Left ventricle myocardium inferior (tissue), 1 donor: ENCODE measurements at regions not wholly inside any gene's neighbourhood (a gene's known extent, or its start where the extent isn't known, plus 50 kb on each side); places are given as distances from the start of the nearest gene placed in this dataset.

Experiments
- DNase-seq: peaks from one replicate; pipeline ENCODE4 v3.0.0-alpha.2; 2020
- H3K27ac ChIP-seq: fragments of 200-600 bp; replicated peaks from 2 replicates; pipeline ENCODE4 v1.8.0; 2021
- H3K27me3 ChIP-seq: fragments of 200-600 bp; 2 replicates; pipeline ENCODE4 v1.8.0; 2021; ENCODE audit warnings: low read depth
- H3K36me3 ChIP-seq: fragments of 200-600 bp; 2 replicates; pipeline ENCODE4 v1.8.0; 2021
- H3K4me1 ChIP-seq: fragments of 200-600 bp; 2 replicates; pipeline ENCODE4 v1.8.0; 2021
- H3K4me3 ChIP-seq: fragments of 200-600 bp; 2 replicates; pipeline ENCODE4 v1.8.0; 2021; ENCODE audit warnings: mild to moderate bottlenecking, moderate library complexity
- H3K9me3 ChIP-seq: fragments of 200-600 bp; replicated peaks from 2 replicates; pipeline ENCODE4 v1.8.0; 2021
- intact Hi-C: fragments of 100-400 bp; cut with micrococcal nuclease; formaldehyde crosslinking; loops from one replicate; pipeline ENCODE4 v1.11.0; 2022
- TF ChIP-seq, protein P1 (sequence below): fragments of 200-600 bp; IDR thresholded peaks from 2 replicates; pipeline ENCODE4 v1.8.0; 2021; ENCODE audit warnings: antibody characterized with exemption, mild to moderate bottlenecking, borderline replicate concordance
- donor health status: DM: no; HTN: yes; CAD: no; lungs with severe emphysema.

DNA sequence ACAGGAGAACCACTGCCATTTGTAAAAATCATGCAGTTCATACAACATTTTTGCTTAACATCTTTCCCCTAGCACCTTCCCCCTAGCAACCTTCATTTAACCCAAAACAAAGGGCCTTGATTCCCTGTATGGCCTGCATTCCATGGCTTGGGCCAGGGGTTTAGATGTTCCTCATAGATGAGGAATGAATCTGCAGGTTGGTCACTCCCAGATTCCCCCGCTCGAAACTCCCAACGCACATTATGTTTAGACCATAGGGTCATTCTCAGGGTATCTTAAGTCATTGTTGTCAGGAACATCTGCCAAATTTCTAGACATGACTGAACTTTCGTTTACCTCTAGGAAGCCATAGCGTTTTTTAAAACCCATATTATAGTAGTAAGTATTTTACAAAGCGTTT, 282.2 kb upstream of the VLDLR start:
- no peaks in the 10 kb centered on the region for H3K36me3 ChIP-seq
- peaks cover 21% of the 10 kb centered on the region for H3K4me1 ChIP-seq
- intact Hi-C loops = no loop called here
- H3K4me3 ChIP-seq = no peak overlapping the region
- TF ChIP-seq, protein P1, sequence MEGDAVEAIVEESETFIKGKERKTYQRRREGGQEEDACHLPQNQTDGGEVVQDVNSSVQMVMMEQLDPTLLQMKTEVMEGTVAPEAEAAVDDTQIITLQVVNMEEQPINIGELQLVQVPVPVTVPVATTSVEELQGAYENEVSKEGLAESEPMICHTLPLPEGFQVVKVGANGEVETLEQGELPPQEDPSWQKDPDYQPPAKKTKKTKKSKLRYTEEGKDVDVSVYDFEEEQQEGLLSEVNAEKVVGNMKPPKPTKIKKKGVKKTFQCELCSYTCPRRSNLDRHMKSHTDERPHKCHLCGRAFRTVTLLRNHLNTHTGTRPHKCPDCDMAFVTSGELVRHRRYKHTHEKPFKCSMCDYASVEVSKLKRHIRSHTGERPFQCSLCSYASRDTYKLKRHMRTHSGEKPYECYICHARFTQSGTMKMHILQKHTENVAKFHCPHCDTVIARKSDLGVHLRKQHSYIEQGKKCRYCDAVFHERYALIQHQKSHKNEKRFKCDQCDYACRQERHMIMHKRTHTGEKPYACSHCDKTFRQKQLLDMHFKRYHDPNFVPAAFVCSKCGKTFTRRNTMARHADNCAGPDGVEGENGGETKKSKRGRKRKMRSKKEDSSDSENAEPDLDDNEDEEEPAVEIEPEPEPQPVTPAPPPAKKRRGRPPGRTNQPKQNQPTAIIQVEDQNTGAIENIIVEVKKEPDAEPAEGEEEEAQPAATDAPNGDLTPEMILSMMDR = no peak
- H3K9me3 ChIP-seq = no peaks in the 10 kb centered on the region
- no peak overlapping the region for H3K27ac ChIP-seq
- no peak for DNase-seq
- H3K27me3 ChIP-seq = no peaks in the 10 kb centered on the region

DNA sequence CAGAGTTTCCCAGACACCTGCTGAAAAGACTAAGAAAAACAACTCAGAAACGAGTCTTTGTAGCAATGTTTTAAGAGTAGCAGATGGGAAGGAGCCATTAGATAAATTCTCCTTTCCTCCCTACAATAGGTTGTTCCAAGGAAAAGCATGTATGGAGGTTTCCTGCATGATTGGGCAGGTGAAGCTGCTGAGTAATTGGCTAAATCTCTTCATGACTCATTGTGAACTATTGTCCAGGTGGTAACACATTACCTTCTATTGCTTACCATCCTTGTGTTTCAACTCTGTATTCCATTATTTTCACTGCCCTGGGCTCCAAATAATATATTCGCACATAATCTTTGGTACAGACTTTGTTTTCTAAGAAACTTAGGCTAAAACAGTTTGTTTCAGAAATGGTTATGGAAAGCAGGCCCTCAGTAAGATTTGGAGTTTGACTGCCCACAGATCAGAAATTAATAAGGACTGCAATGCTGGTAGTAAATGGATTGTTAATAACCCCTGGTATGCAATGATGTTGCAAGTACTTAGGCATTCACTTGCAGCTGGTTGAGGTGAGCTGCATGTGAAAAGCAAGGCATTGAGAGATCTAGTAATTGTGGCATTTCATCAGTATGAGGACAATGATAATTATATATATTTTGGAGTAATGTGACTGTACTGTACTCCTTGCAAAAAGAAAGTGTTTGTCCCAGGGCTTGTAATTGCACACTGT, 281.4 kb upstream of the VLDLR start:
- Histone ChIP-seq H3K4me3 (no peak overlapping the region), H3K9me3 (no peaks in the 10 kb centered on the region), H3K27ac (no peak overlapping the region), H3K4me1 (peaks cover 14% of the 10 kb centered on the region), H3K27me3 (no peaks in the 10 kb centered on the region), H3K36me3 (no peaks in the 10 kb centered on the region)
- no peak for DNase-seq
- TF ChIP-seq, protein P1 = no peak
- intact Hi-C loops = no loop called here

DNA sequence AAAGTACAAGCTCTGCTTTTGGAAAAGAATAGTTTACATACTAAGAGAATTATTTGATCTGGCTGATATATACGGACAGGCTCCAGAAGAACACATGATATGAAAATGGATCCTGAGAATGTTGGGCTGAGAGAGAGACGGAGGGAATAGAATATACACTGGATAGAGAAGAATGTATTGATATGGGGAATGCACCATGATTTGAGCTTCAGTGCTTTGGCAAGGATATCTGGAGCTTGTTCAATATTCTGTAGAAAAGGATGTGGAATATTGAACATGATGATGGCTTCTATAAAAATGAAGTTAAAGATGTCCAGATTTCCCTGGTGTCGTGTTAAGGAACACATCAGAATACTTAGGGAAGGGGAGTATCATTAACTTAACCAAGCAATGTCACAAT, 280.5 kb upstream of the VLDLR start:
- H3K36me3 ChIP-seq = no peaks in the 10 kb centered on the region
- H3K4me3 ChIP-seq = no peak overlapping the region
- intact Hi-C loops = no loop called here
- no peak overlapping the region for H3K27ac ChIP-seq
- H3K4me1 ChIP-seq = peaks cover 11% of the 10 kb centered on the region
- TF ChIP-seq, protein P1 = no peak
- no peaks in the 10 kb centered on the region for H3K27me3 ChIP-seq
- DNase-seq = no peak
- no peaks in the 10 kb centered on the region for H3K9me3 ChIP-seq

DNA sequence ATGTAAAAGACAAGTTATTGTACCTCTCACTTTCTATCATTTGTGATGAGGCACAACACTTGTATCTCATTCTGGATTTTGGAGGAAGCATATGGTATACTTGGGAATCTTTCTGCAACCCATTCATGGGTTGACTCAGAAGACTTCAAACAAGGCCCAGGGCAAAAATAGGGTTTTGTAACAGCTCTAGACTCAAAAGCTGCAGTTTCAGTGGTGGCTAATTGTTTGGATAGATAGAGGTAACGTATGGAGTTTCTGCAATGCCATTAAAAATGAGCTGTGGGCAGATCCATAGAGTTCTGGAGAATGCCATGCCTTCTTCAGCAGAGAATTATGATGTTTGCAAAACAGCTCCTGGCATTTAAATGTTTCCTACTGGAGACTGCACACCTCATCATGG, 279.6 kb upstream of the VLDLR start:
- TF ChIP-seq, protein P1 = no peak
- intact Hi-C loops = no loop called here
- H3K9me3 ChIP-seq = peaks cover 4% of the 10 kb centered on the region

DNA sequence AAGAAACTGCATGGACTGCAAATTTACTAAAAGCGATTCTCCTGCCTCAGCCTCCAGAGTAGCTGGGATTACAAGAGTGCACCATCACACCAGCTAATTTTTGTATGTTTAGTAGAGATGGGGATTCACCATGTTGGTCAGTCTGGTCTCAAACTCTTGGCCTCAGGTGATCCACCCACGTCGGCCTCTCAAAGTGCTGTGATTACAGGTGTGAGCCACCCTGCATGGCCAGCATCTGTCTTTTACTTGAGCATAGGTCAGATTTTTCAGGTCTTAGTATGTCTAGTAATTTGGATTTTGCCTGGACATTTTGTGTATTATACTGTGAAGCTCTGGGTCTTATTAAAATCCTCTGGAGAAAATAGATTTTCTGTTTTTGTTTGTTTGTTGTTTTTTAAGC, 277.8 kb upstream of the VLDLR start:
- H3K4me3 ChIP-seq = no peak overlapping the region

More for the DNA sequence above, 279.6 kb upstream of the VLDLR start:
- H3K27me3 ChIP-seq = no peaks in the 10 kb centered on the region
- no peak for DNase-seq
- H3K4me1 ChIP-seq = peaks cover 19% of the 10 kb centered on the region
- no peaks in the 10 kb centered on the region for H3K36me3 ChIP-seq
- no peak overlapping the region for H3K4me3 ChIP-seq
- H3K27ac ChIP-seq = no peak overlapping the region

More for the DNA sequence above, 277.8 kb upstream of the VLDLR start:
- H3K9me3 ChIP-seq = peaks cover 22% of the 10 kb centered on the region
- H3K36me3 ChIP-seq = no peaks in the 10 kb centered on the region
- no peak for DNase-seq
- no peak overlapping the region for H3K27ac ChIP-seq
- intact Hi-C loops = no loop called here
- H3K27me3 ChIP-seq = no peaks in the 10 kb centered on the region
- TF ChIP-seq, protein P1 = no peak
- H3K4me1 ChIP-seq = peaks cover 12% of the 10 kb centered on the region
